PC-3 (cell line): ENCODE measurements at regions not wholly inside any gene's neighbourhood (a gene's known extent, or its start where the extent isn't known, plus 50 kb on each side); places are given as distances from the start of the nearest gene placed in this dataset.

ENCODE experiments used
- ATAC-seq: fragments of 200-7000 bp; cut with Tn5 transposase; 2 replicates; pipeline ENCODE4 v1.9.1; 2020; ENCODE audit warnings: mild to moderate bottlenecking, moderate library complexity
- BruUV-seq: library from RNA; stranded (reverse); fragments of 400-500 nt; replicated peaks from 2 replicates; lab custom pipeline; 2021; lab: Mats Ljungman, UMichigan
- CTCF ChIA-PET: fragments of 300-600 bp; sonication (Branson Sonifier 250); formaldehyde crosslinking; loops from one replicate; lab custom pipeline; 2022; ENCODE audit warnings: antibody characterized with exemption; lab: Charles Lee
- POLR2A ChIA-PET: fragments of 300-600 bp; sonication (Branson Sonifier 250); formaldehyde crosslinking; loops from one replicate; lab custom pipeline; 2022; ENCODE audit warnings: antibody characterized with exemption; ENCODE audit not compliant: unreplicated experiment; lab: Charles Lee
- DNase-seq: peaks from one replicate; pipeline ENCODE4 v3.0.0-alpha.2; 2015
- H2AFZ ChIP-seq: fragments of 300-600 bp; sonication (generic); 2 replicates; pipeline ENCODE4 v1.6.0; 2016; ENCODE audit warnings: antibody characterized with exemption, low read length
- H3F3A ChIP-seq: fragments of 300-600 bp; sonication (generic); one replicate; pipeline ENCODE4 v1.6.0; 2017; ENCODE audit warnings: antibody characterized with exemption, low read length, control low read depth, mild to moderate bottlenecking; ENCODE audit not compliant: unreplicated experiment
- H3K27ac ChIP-seq: fragments of 300-600 bp; sonication (generic); 2 replicates; pipeline ENCODE4 v1.5.1; 2016; ENCODE audit warnings: mild to moderate bottlenecking, low read length
- H3K27me3 ChIP-seq: fragments of 300-600 bp; sonication (generic); 2 replicates; pipeline ENCODE4 v1.6.1; 2016; ENCODE audit warnings: low read length, mixed read lengths
- H3K36me3 ChIP-seq: fragments of 300-600 bp; sonication (generic); 2 replicates; pipeline ENCODE4 v1.6.1; 2016; ENCODE audit warnings: low read depth, mixed run types, low read length, mixed read lengths
- H3K4me1 ChIP-seq: fragments of 300-600 bp; sonication (generic); 2 replicates; pipeline ENCODE4 v1.5.1; 2016; ENCODE audit warnings: low read length; ENCODE audit not compliant: insufficient read depth
- H3K4me2 ChIP-seq: fragments of 300-600 bp; sonication (generic); 2 replicates; pipeline ENCODE4 v1.6.0; 2016; ENCODE audit warnings: low read length
- H3K4me3 ChIP-seq: fragments of 300-600 bp; sonication (generic); 2 replicates; pipeline ENCODE4 v1.5.1; 2016; ENCODE audit warnings: mild to moderate bottlenecking, low read length, mixed read lengths
- H3K79me2 ChIP-seq: fragments of 300-600 bp; sonication (generic); 2 replicates; pipeline ENCODE4 v1.6.1; 2017; ENCODE audit warnings: low read length, mixed read lengths
- H3K9ac ChIP-seq: fragments of 300-600 bp; sonication (generic); 2 replicates; pipeline ENCODE4 v1.6.0; 2016; ENCODE audit warnings: mild to moderate bottlenecking, low read length
- H3K9me2 ChIP-seq: fragments of 300-600 bp; sonication (generic); replicated peaks from 2 replicates; pipeline ENCODE4 v1.6.1; 2016; ENCODE audit warnings: mixed run types, low read length, mixed read lengths
- H3K9me3 ChIP-seq: fragments of 300-600 bp; sonication (generic); 2 replicates; pipeline ENCODE4 v1.6.1; 2016; ENCODE audit warnings: low read length, mixed read lengths
- H4K20me1 ChIP-seq: fragments of 300-600 bp; sonication (generic); 2 replicates; pipeline ENCODE4 v1.6.1; 2016; ENCODE audit warnings: low read length, mixed read lengths
- CTCF ChIP-seq: fragments of 300-600 bp; sonication (generic); conservative IDR thresholded peaks from 2 replicates; pipeline ENCODE4 v1.5.1; 2017; ENCODE audit warnings: antibody characterized with exemption, low read depth, mild to moderate bottlenecking, low read length
- EZH2 ChIP-seq: fragments of 300-600 bp; sonication (generic); IDR thresholded peaks from one replicate; pipeline ENCODE4 v1.6.1; 2017; ENCODE audit warnings: antibody characterized with exemption, mild to moderate bottlenecking, low read length; ENCODE audit not compliant: unreplicated experiment
- EZH2phosphoT487 ChIP-seq: fragments of 300-600 bp; sonication (generic); IDR thresholded peaks from 2 replicates; pipeline ENCODE4 v1.6.1; 2018; ENCODE audit warnings: mild to moderate bottlenecking, antibody characterized with exemption, low read length, borderline replicate concordance
- intact Hi-C: fragments of 100-400 bp; cut with micrococcal nuclease; formaldehyde crosslinking; loops from 2 replicates; pipeline ENCODE4 v1.9.0; 2023

- H3K4me1 ChIP-seq, result no peaks in the 10 kb centered on the region
- ChIA-PET POLR2A (no interaction called here), CTCF (no interaction called here)
- no peaks in the 10 kb centered on the region for H3K9me3 ChIP-seq
- no peaks in the 10 kb centered on the region for H4K20me1 ChIP-seq
- no peak overlapping the region for H3K4me3 ChIP-seq
- H3K9me2 ChIP-seq, result no peaks in the 10 kb centered on the region
- intact Hi-C loops, result no loop called here
- H3F3A ChIP-seq, result no peaks in the 10 kb centered on the region
- H3K36me3 ChIP-seq, result no peaks in the 10 kb centered on the region
- no peak overlapping the region for H3K27ac ChIP-seq
- no TSS peak for BruUV-seq
- TF ChIP-seq EZH2phosphoT487, result no peak
- TF ChIP-seq CTCF, result no peak
- no peak for TF ChIP-seq EZH2
- no peak for DNase-seq
- H3K79me2 ChIP-seq, result no peaks in the 10 kb centered on the region
- H3K27me3 ChIP-seq, result no peaks in the 10 kb centered on the region
- H3K9ac ChIP-seq, result no peak overlapping the region
- no peak for ATAC-seq
- no peak overlapping the region for H3K4me2 ChIP-seq
- no peak overlapping the region for H2AFZ ChIP-seq
Measured at GRCh38 chr11:37623778-37624177, 1025.7 kb upstream of the RAG2 start.

GRCh38 chr11:37621662-37622061 is 1023.6 kb upstream of the RAG2 start:
- H4K20me1 ChIP-seq, result no peaks in the 10 kb centered on the region
- ChIA-PET CTCF (no interaction called here), POLR2A (no interaction called here)
- no peaks in the 10 kb centered on the region for H3K9me3 ChIP-seq
- no peak for DNase-seq
- H3F3A ChIP-seq, result no peaks in the 10 kb centered on the region
- H3K79me2 ChIP-seq, result no peaks in the 10 kb centered on the region
- no peaks in the 10 kb centered on the region for H3K36me3 ChIP-seq
- BruUV-seq, result no TSS peak
- no peaks in the 10 kb centered on the region for H3K9me2 ChIP-seq
- no peak overlapping the region for H3K4me3 ChIP-seq
- no peak for TF ChIP-seq EZH2phosphoT487
- no peak for TF ChIP-seq EZH2
- TF ChIP-seq CTCF, result no peak
- no peak for ATAC-seq
- intact Hi-C loops, result no loop called here
- H3K27ac ChIP-seq, result no peak overlapping the region
- H3K27me3 ChIP-seq, result no peaks in the 10 kb centered on the region
- no peak overlapping the region for H2AFZ ChIP-seq
- H3K4me1 ChIP-seq, result no peaks in the 10 kb centered on the region
- no peak overlapping the region for H3K4me2 ChIP-seq
- H3K9ac ChIP-seq, result no peak overlapping the region

GRCh38 chr11:37616291-37616690 is 1018.3 kb upstream of the RAG2 start:
- H3K9me3 ChIP-seq, result no peaks in the 10 kb centered on the region
- no peak for ATAC-seq
- CTCF ChIA-PET, result no interaction called here
- intact Hi-C loops, result no loop called here
- H3F3A ChIP-seq, result no peaks in the 10 kb centered on the region
- POLR2A ChIA-PET, result no interaction called here
- no peaks in the 10 kb centered on the region for H4K20me1 ChIP-seq
- BruUV-seq, result no TSS peak
- H2AFZ ChIP-seq, result no peak overlapping the region
- H3K79me2 ChIP-seq, result no peaks in the 10 kb centered on the region
- no peak overlapping the region for H3K27ac ChIP-seq
- no peaks in the 10 kb centered on the region for H3K4me1 ChIP-seq
- no peak for TF ChIP-seq CTCF
- TF ChIP-seq EZH2phosphoT487, result no peak
- TF ChIP-seq EZH2, result no peak
- no peak overlapping the region for H3K4me2 ChIP-seq
- DNase-seq, result no peak
- H3K4me3 ChIP-seq, result no peak overlapping the region
- no peak overlapping the region for H3K9ac ChIP-seq
- no peaks in the 10 kb centered on the region for H3K9me2 ChIP-seq
- no peaks in the 10 kb centered on the region for H3K27me3 ChIP-seq
- H3K36me3 ChIP-seq, result no peaks in the 10 kb centered on the region
